GM23248 (cell line): ENCODE measurements at regions not wholly inside any gene's neighbourhood (a gene's known extent, or its start where the extent isn't known, plus 50 kb on each side); places are given as distances from the start of the nearest gene placed in this dataset.

Experiments used
- DNase-seq: peaks from one replicate; pipeline ENCODE4 v3.0.0-alpha.2; 2015
- H2AFZ ChIP-seq: fragments of 200-600 bp; sonication (generic); 2 replicates; pipeline ENCODE4 v1.6.1; 2016; ENCODE audit warnings: antibody characterized with exemption
- H3F3A ChIP-seq: fragments of 200-600 bp; sonication (generic); 2 replicates; pipeline ENCODE4 v1.6.1; 2016; ENCODE audit warnings: mild to moderate bottlenecking, antibody characterized with exemption, mixed run types; ENCODE audit not compliant: insufficient read depth
- H3K27ac ChIP-seq: fragments of 200-600 bp; sonication (generic); 2 replicates; pipeline ENCODE4 v1.5.1; 2016; ENCODE audit warnings: mild to moderate bottlenecking
- H3K27me3 ChIP-seq: fragments of 200-600 bp; sonication (generic); replicated peaks from 2 replicates; pipeline ENCODE4 v1.6.1; 2016; ENCODE audit warnings: mild to moderate bottlenecking; ENCODE audit not compliant: insufficient read depth
- H3K36me3 ChIP-seq: fragments of 200-600 bp; sonication (generic); 2 replicates; pipeline ENCODE4 v1.6.1; 2016; ENCODE audit warnings: low read depth, mild to moderate bottlenecking
- H3K4me1 ChIP-seq: fragments of 200-600 bp; sonication (generic); 2 replicates; pipeline ENCODE4 v1.6.1; 2016; ENCODE audit warnings: mild to moderate bottlenecking; ENCODE audit not compliant: insufficient read depth
- H3K4me2 ChIP-seq: fragments of 200-600 bp; sonication (generic); one replicate; pipeline ENCODE4 v1.6.1; 2016; ENCODE audit warnings: mild to moderate bottlenecking; ENCODE audit not compliant: unreplicated experiment
- H3K4me3 ChIP-seq: fragments of 200-600 bp; sonication (generic); 2 replicates; pipeline ENCODE4 v1.5.1; 2016; ENCODE audit warnings: mild to moderate bottlenecking
- H3K79me2 ChIP-seq: fragments of 200-600 bp; sonication (generic); 2 replicates; pipeline ENCODE4 v1.6.1; 2016; ENCODE audit warnings: mild to moderate bottlenecking; ENCODE audit not compliant: insufficient read depth
- H3K9ac ChIP-seq: fragments of 200-600 bp; sonication (generic); 2 replicates; pipeline ENCODE4 v1.6.1; 2016; ENCODE audit warnings: mild to moderate bottlenecking
- H3K9me2 ChIP-seq: fragments of 200-600 bp; sonication (generic); 2 replicates; pipeline ENCODE4 v1.6.1; 2016; ENCODE audit warnings: mixed run types, mild to moderate bottlenecking, moderate library complexity; ENCODE audit not compliant: insufficient read depth
- H3K9me3 ChIP-seq: fragments of 200-600 bp; sonication (generic); one replicate; pipeline ENCODE4 v1.6.1; 2017; ENCODE audit warnings: low read depth
- H4K20me1 ChIP-seq: fragments of 200-600 bp; sonication (generic); 2 replicates; pipeline ENCODE4 v1.6.0; 2016; ENCODE audit not compliant: insufficient read depth
- EZH2 ChIP-seq: fragments of 200-600 bp; sonication (generic); IDR thresholded peaks from 2 replicates; pipeline ENCODE4 v1.6.1; 2018; ENCODE audit warnings: antibody characterized with exemption, mild to moderate bottlenecking; ENCODE audit not compliant: insufficient read depth, poor library complexity, severe bottlenecking
- EZH2phosphoT487 ChIP-seq: fragments of 200-600 bp; sonication (generic); IDR thresholded peaks from 2 replicates; pipeline ENCODE4 v1.6.1; 2018; ENCODE audit warnings: antibody characterized with exemption, moderate library complexity, mild to moderate bottlenecking, low read depth; ENCODE audit not compliant: insufficient read depth
- WGBS, 2 experiments: methylation state at CpG; one replicate each; pipeline ENCODE4 v1.1.6; 2015 to 2017; ENCODE audit warnings: low lambda C conversion rate in 2 of 2, low coverage in 1 of 2; ENCODE audit errors: missing lambda C conversion rate in 2 of 2; 5-methylcytosine and 5-hydroxymethylcytosine counted together
- in situ Hi-C: fragments of 300-500 bp; cut with MboI; formaldehyde crosslinking; loops from 2 replicates; pipeline ENCODE4 v1.15.0; 2020

- Histone ChIP-seq H4K20me1 (no peaks in the 10 kb centered on the region), H3K4me1 (peaks cover 21% of the 10 kb centered on the region), H3K9me3 (no peaks in the 10 kb centered on the region), H3F3A (no peaks in the 10 kb centered on the region), H3K4me2 (peak overlapping the region; percentile 9), H3K79me2 (no peaks in the 10 kb centered on the region), H2AFZ (no peak overlapping the region; the same call in 1 of the 2 replicates), H3K9me2 (no peaks in the 10 kb centered on the region), H3K36me3 (no peaks in the 10 kb centered on the region), H3K9ac (peak overlapping the region; percentile 69), H3K27ac (peak overlapping the region; percentile 79), H3K27me3 (no peaks in the 10 kb centered on the region), H3K4me3 (no peak overlapping the region)
- peak; percentile 55 for DNase-seq
- TF ChIP-seq EZH2 (no peak), EZH2phosphoT487 (no peak)
- WGBS, 2 experiments = 60 to 67% methylated on average over 24 of the region's 24 CpGs
- in situ Hi-C loops = no loop called here
These were observed 57.5 kb upstream of the ANO1 start for GRCh38 chr11:70020336-70021214.

GRCh38 chr11:70021586-70021985 is 56.5 kb upstream of the ANO1 start:
- Histone ChIP-seq H3K9ac (no peak overlapping the region), H3F3A (no peaks in the 10 kb centered on the region), H3K4me3 (no peak overlapping the region), H3K4me2 (no peak overlapping the region), H3K9me3 (no peaks in the 10 kb centered on the region), H3K36me3 (no peaks in the 10 kb centered on the region), H3K27ac (no peak overlapping the region), H4K20me1 (no peaks in the 10 kb centered on the region), H2AFZ (no peak overlapping the region), H3K9me2 (no peaks in the 10 kb centered on the region), H3K27me3 (no peaks in the 10 kb centered on the region), H3K4me1 (peaks cover 21% of the 10 kb centered on the region), H3K79me2 (no peaks in the 10 kb centered on the region)
- in situ Hi-C loops = no loop called here
- 68 to 70% methylated on average over 10 of the region's 10 CpGs for WGBS, 2 experiments
- TF ChIP-seq EZH2phosphoT487 (no peak), EZH2 (no peak)
- DNase-seq = no peak

- Histone ChIP-seq H4K20me1 (no peaks in the 10 kb centered on the region), H3K27me3 (no peaks in the 10 kb centered on the region), H3K9me3 (no peaks in the 10 kb centered on the region), H3K36me3 (no peaks in the 10 kb centered on the region), H3K9me2 (no peaks in the 10 kb centered on the region), H3K4me2 (no peak overlapping the region), H3K4me3 (no peak overlapping the region), H2AFZ (no peak overlapping the region), H3K27ac (no peak overlapping the region), H3K79me2 (no peaks in the 10 kb centered on the region), H3K4me1 (peaks cover 9% of the 10 kb centered on the region), H3F3A (no peaks in the 10 kb centered on the region), H3K9ac (no peak overlapping the region)
- in situ Hi-C loops = no loop called here
- TF ChIP-seq EZH2 (no peak), EZH2phosphoT487 (no peak)
- DNase-seq = no peak
- 54 to 55% methylated on average over 13 of the region's 13 CpGs for WGBS, 2 experiments
These were observed 53.9 kb upstream of the ANO1 start for GRCh38 chr11:70024036-70024772.

GRCh38 chr11:70024773-70025045 is 53.4 kb upstream of the ANO1 start:
- no peak overlapping the region for H3K4me3 ChIP-seq
- H3K36me3 ChIP-seq = no peaks in the 10 kb centered on the region
- H3K79me2 ChIP-seq = no peaks in the 10 kb centered on the region
- no peak overlapping the region for H2AFZ ChIP-seq
- H4K20me1 ChIP-seq = no peaks in the 10 kb centered on the region
- no peaks in the 10 kb centered on the region for H3F3A ChIP-seq
- in situ Hi-C loops = no loop called here
- TF ChIP-seq EZH2 (no peak), EZH2phosphoT487 (no peak)
- WGBS, 2 experiments = 75 to 79% methylated on average over 3 of the region's 3 CpGs
- H3K4me1 ChIP-seq = peaks cover 7% of the 10 kb centered on the region
- no peak overlapping the region for H3K4me2 ChIP-seq
- no peak overlapping the region for H3K27ac ChIP-seq
- H3K9me3 ChIP-seq = no peaks in the 10 kb centered on the region
- no peak overlapping the region for H3K9ac ChIP-seq
- no peaks in the 10 kb centered on the region for H3K9me2 ChIP-seq
- DNase-seq = no peak
- no peaks in the 10 kb centered on the region for H3K27me3 ChIP-seq
